ENCODE measurements at regions not wholly inside any gene's neighbourhood (a gene's known extent, or its start where the extent isn't known, plus 50 kb on each side); places are given as distances from the start of the nearest gene placed in this dataset.

DNA sequence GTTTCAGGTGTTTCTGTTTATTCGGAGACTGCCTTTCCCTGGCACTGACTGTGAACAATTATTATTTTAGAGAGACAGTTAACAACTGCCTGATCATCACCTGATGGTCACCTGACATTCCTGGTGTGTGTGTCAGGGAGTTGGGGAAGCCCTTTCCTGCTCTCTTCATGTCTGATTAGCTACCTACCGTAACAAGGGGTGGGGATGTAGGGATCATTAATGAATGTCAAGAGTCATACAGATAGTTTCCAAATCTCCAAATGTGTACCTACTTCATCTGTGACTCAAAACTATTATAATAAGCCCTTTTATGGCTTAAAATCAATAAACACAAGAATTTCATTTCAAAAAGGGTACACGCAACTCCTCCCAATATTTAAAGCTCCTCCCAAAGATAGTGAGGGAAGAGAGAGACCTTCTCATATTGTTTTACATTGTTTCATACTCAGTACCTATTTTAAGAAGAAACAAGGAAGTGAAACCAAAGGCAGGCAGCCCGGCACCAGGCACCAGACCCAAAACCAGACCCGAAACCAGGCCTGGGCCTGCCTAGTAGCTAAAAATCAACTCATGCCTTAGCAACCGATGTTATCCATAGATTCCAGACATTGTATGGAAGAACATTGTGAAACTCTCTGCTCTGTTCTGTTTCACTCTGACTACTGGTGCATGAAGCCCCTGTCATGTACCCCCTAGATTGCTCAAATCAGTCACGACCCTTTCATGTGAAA is 844.9 kb upstream of the ALCAM start:
- no peak overlapping the region for H3K27ac ChIP-seq (replicated peaks in 1 of 4)
- WGBS = 73% methylated on average over 7 of the region's 7 CpGs
- DNase-seq (ENCODE audit: extremely low spot score) = no peak

DNA sequence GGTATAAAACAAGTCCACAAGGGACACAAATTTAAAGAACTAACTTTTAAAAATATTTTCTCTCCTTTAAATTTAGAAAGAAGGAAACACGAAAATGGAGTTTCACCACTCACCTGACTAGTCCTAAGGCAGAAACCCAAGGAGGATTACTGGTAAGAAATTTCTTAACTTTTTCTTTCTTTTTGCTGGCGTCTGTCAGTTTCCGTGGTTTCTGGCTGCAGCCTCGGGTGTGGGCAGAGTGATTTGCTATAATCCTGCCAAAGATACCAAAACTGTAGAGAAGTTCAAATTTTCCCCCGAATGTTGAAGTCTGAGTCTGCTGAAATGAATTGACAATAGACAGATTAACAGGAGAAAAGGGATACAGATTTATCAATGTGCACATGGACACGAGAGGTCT is 843.6 kb upstream of the ALCAM start:
- H3K4me3 ChIP-seq = no peak overlapping the region
- no peak overlapping the region for H3K27ac ChIP-seq (replicated peaks in 1 of 4)
- intact Hi-C loops (cut with DNase I) = no loop called here
- DNase-seq (ENCODE audit: extremely low spot score) = no peak
- no peaks in the 10 kb centered on the region for H3K27me3 ChIP-seq
- WGBS = 68% methylated on average over 6 of the region's 6 CpGs
- no peaks in the 10 kb centered on the region for H3K36me3 ChIP-seq
- TF ChIP-seq POLR2A (IDR thresholded peaks at IDR 0.05; ENCODE audit: low read depth) = no peak
- no peak for TF ChIP-seq EP300 (IDR thresholded peaks at IDR 0.05)
- no peak for TF ChIP-seq POLR2AphosphoS5 (IDR thresholded peaks at IDR 0.05)
- TF ChIP-seq, protein P1, sequence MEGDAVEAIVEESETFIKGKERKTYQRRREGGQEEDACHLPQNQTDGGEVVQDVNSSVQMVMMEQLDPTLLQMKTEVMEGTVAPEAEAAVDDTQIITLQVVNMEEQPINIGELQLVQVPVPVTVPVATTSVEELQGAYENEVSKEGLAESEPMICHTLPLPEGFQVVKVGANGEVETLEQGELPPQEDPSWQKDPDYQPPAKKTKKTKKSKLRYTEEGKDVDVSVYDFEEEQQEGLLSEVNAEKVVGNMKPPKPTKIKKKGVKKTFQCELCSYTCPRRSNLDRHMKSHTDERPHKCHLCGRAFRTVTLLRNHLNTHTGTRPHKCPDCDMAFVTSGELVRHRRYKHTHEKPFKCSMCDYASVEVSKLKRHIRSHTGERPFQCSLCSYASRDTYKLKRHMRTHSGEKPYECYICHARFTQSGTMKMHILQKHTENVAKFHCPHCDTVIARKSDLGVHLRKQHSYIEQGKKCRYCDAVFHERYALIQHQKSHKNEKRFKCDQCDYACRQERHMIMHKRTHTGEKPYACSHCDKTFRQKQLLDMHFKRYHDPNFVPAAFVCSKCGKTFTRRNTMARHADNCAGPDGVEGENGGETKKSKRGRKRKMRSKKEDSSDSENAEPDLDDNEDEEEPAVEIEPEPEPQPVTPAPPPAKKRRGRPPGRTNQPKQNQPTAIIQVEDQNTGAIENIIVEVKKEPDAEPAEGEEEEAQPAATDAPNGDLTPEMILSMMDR (IDR thresholded peaks at IDR 0.05) = no peak
- H3K4me1 ChIP-seq = no peaks in the 10 kb centered on the region
- no peaks in the 10 kb centered on the region for H3K9me3 ChIP-seq

More for the DNA sequence above, 844.9 kb upstream of the ALCAM start:
- Histone ChIP-seq H3K9me3 (no peaks in the 10 kb centered on the region), H3K4me3 (no peak overlapping the region), H3K4me1 (no peaks in the 10 kb centered on the region), H3K36me3 (no peaks in the 10 kb centered on the region), H3K27me3 (no peaks in the 10 kb centered on the region)
- TF ChIP-seq POLR2A (IDR thresholded peaks at IDR 0.05; ENCODE audit: low read depth) = no peak
- TF ChIP-seq, protein P1 (IDR thresholded peaks at IDR 0.05) = no peak
- no peak for TF ChIP-seq EP300 (IDR thresholded peaks at IDR 0.05)
- TF ChIP-seq POLR2AphosphoS5 (IDR thresholded peaks at IDR 0.05) = no peak
- intact Hi-C loops (cut with DNase I) = no loop called here

DNA sequence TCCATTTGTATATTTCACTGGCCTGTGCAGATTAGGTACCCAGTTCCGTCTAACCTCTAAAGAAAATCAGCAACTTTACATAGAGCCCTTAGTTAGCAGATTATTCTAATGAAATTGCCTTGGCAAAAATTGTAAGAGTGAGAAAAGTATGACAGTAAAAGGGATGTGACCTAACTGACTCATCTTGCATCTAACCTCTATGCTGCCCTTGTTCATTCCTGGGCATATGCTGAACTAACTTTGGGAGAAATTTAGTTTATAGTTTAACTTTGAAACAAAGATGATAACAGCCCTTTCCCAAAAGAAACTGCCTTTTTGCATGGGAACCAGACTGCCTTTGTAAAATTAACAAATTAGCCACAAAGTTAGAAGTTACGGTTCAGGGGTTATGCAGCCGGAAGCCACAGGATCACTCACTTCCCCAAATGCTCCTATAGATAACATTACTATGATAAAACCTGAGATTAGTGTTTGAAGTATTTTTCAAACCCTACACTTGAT is 839.8 kb upstream of the ALCAM start:
- DNase-seq (ENCODE audit: extremely low spot score) = no peak
- no peaks in the 10 kb centered on the region for H3K4me1 ChIP-seq
- no peak overlapping the region for H3K4me3 ChIP-seq
- H3K27ac ChIP-seq (replicated peaks in 1 of 4) = no peak overlapping the region
- TF ChIP-seq POLR2A (IDR thresholded peaks at IDR 0.05; ENCODE audit: low read depth) (no peak), EP300 (IDR thresholded peaks at IDR 0.05) (no peak), POLR2AphosphoS5 (IDR thresholded peaks at IDR 0.05) (no peak)
- TF ChIP-seq, protein P1 (IDR thresholded peaks at IDR 0.05) = no peak
- intact Hi-C loops (cut with DNase I) = no loop called here
- H3K27me3 ChIP-seq = no peaks in the 10 kb centered on the region
- WGBS = 76% methylated on average over 3 of the region's 3 CpGs
- no peaks in the 10 kb centered on the region for H3K36me3 ChIP-seq
- H3K9me3 ChIP-seq = peaks cover 0 to 4% (median 0%) of the 10 kb centered on the region in 4 donors

DNA sequence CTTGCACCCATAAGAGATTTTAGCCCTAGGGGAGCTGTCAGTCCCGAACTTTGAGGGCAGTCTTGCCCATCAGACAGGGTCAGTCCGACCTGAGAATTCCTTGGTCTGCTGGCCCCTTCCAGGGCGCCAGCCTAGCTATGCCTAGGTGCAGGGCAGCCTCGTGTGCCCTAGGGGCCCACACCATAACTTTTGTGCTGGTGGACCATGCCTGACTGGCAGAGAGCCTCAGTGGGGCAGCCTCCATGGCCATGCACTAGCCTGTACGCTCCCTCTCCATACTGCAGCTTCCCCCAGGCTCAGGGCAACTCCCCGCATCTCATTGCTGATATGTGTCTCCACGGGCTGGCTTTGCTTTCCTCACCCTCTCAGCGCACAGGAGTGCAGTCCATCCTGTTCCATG is 835.8 kb upstream of the ALCAM start:
- no peaks in the 10 kb centered on the region for H3K4me1 ChIP-seq
- no peak for DNase-seq (ENCODE audit: extremely low spot score)
- no peaks in the 10 kb centered on the region for H3K27me3 ChIP-seq
- no peak overlapping the region for H3K27ac ChIP-seq (replicated peaks in 1 of 4)
- H3K36me3 ChIP-seq = no peaks in the 10 kb centered on the region
- intact Hi-C loops (cut with DNase I) = no loop called here
- peaks cover 0 to 13% (median 4%) of the 10 kb centered on the region in 4 donors for H3K9me3 ChIP-seq
- TF ChIP-seq, protein P1 (IDR thresholded peaks at IDR 0.05) = no peak
- TF ChIP-seq POLR2A (IDR thresholded peaks at IDR 0.05; ENCODE audit: low read depth) = no peak
- no peak for TF ChIP-seq POLR2AphosphoS5 (IDR thresholded peaks at IDR 0.05)
- TF ChIP-seq EP300 (IDR thresholded peaks at IDR 0.05) = no peak
- 78% methylated on average over 5 of the region's 8 CpGs for WGBS
- no peak overlapping the region for H3K4me3 ChIP-seq
